ENCODE measurements at regions not wholly inside any gene's neighbourhood (a gene's known extent, or its start where the extent isn't known, plus 50 kb on each side); places are given as distances from the start of the nearest gene placed in this dataset.

- TF ChIP-seq CTCF (IDR thresholded peaks at IDR 0.05; ENCODE audit: insufficient read depth in 1 of 2, low read depth in 1 of 2, low read length in 1 of 2, severe bottlenecking in 1 of 2, unreplicated experiment in 1 of 2): no peak
Observed at GRCh38 chr19:30135797-30136196, 193.8 kb downstream of the URI1 start.

GRCh38 chr19:30136611-30137195 lies 194.7 kb downstream of the URI1 start:
- no peaks in the 10 kb centered on the region for H3K36me3 Mint-ChIP-seq (ENCODE audit: insufficient read depth, unreplicated experiment)
- DNase-seq: no peak
- Histone ChIP-seq H3K27me3 (replicated peaks; ENCODE audit: control insufficient read depth, insufficient read depth, low read length) (no peaks in the 10 kb centered on the region; the same call in 1 of the 2 replicates), H3K9me3 (no peaks in the 10 kb centered on the region), H3K36me3 (ENCODE audit: control insufficient read depth, insufficient read depth, low read length) (no peaks in the 10 kb centered on the region), H3K4me1 (no peaks in the 10 kb centered on the region), H3K4me3 (ENCODE audit: low read depth, low read length) (no peak overlapping the region)
- peaks cover 14% of the 10 kb centered on the region for H3K27me3 Mint-ChIP-seq (ENCODE audit: insufficient read depth, unreplicated experiment)
- no peak for TF ChIP-seq CTCF (IDR thresholded peaks at IDR 0.05; ENCODE audit: insufficient read depth in 1 of 2, low read depth in 1 of 2, low read length in 1 of 2, severe bottlenecking in 1 of 2, unreplicated experiment in 1 of 2)
- intact Hi-C loops (cut with micrococcal nuclease; ENCODE audit: unreplicated experiment): no loop called here
- H3K27ac Mint-ChIP-seq (ENCODE audit: unreplicated experiment): no peak overlapping the region
- H3K9me3 Mint-ChIP-seq (ENCODE audit: unreplicated experiment): no peaks in the 10 kb centered on the region
- POLR2A ChIA-PET: no interaction called here
- no peak overlapping the region for H3K4me3 Mint-ChIP-seq (ENCODE audit: unreplicated experiment)
- no TSS peak for BruUV-seq (replicated peaks)
- CTCF ChIA-PET: no interaction called here
- no peaks in the 10 kb centered on the region for H3K4me1 Mint-ChIP-seq (ENCODE audit: low read depth, unreplicated experiment)

More at GRCh38 chr19:30135797-30136196, 193.8 kb downstream of the URI1 start:
- no peak overlapping the region for H3K4me3 Mint-ChIP-seq (ENCODE audit: unreplicated experiment)
- intact Hi-C loops (cut with micrococcal nuclease; ENCODE audit: unreplicated experiment): no loop called here
- no TSS peak for BruUV-seq (replicated peaks)
- H3K27ac Mint-ChIP-seq (ENCODE audit: unreplicated experiment): no peak overlapping the region
- no peaks in the 10 kb centered on the region; the same call in 1 of the 2 replicates for H3K27me3 ChIP-seq (replicated peaks; ENCODE audit: control insufficient read depth, insufficient read depth, low read length)
- no peaks in the 10 kb centered on the region for H3K9me3 ChIP-seq
- H3K27me3 Mint-ChIP-seq (ENCODE audit: insufficient read depth, unreplicated experiment): peaks cover 14% of the 10 kb centered on the region
- H3K4me3 ChIP-seq (ENCODE audit: low read depth, low read length): no peak overlapping the region
- no peaks in the 10 kb centered on the region for H3K4me1 ChIP-seq
- no peaks in the 10 kb centered on the region for H3K4me1 Mint-ChIP-seq (ENCODE audit: low read depth, unreplicated experiment)
- ChIA-PET CTCF (no interaction called here), POLR2A (no interaction called here)
- H3K36me3 ChIP-seq (ENCODE audit: control insufficient read depth, insufficient read depth, low read length): no peaks in the 10 kb centered on the region
- no peak for DNase-seq
- H3K9me3 Mint-ChIP-seq (ENCODE audit: unreplicated experiment): no peaks in the 10 kb centered on the region
- no peaks in the 10 kb centered on the region for H3K36me3 Mint-ChIP-seq (ENCODE audit: insufficient read depth, unreplicated experiment)

GRCh38 chr19:30137747-30138146 lies 195.7 kb downstream of the URI1 start:
- TF ChIP-seq CTCF (IDR thresholded peaks at IDR 0.05; ENCODE audit: insufficient read depth in 1 of 2, low read depth in 1 of 2, low read length in 1 of 2, severe bottlenecking in 1 of 2, unreplicated experiment in 1 of 2): no peak
- Histone ChIP-seq H3K4me1 (no peaks in the 10 kb centered on the region), H3K27me3 (replicated peaks; ENCODE audit: control insufficient read depth, insufficient read depth, low read length) (no peaks in the 10 kb centered on the region; the same call in 1 of the 2 replicates), H3K9me3 (no peaks in the 10 kb centered on the region), H3K36me3 (ENCODE audit: control insufficient read depth, insufficient read depth, low read length) (no peaks in the 10 kb centered on the region), H3K4me3 (ENCODE audit: low read depth, low read length) (no peak overlapping the region)
- ChIA-PET CTCF (no interaction called here), POLR2A (no interaction called here)
- DNase-seq: no peak
- Mint-ChIP-seq H3K9me3 (ENCODE audit: unreplicated experiment) (no peaks in the 10 kb centered on the region), H3K4me1 (ENCODE audit: low read depth, unreplicated experiment) (no peaks in the 10 kb centered on the region), H3K27me3 (ENCODE audit: insufficient read depth, unreplicated experiment) (peaks cover 14% of the 10 kb centered on the region), H3K27ac (ENCODE audit: unreplicated experiment) (no peak overlapping the region), H3K4me3 (ENCODE audit: unreplicated experiment) (no peak overlapping the region), H3K36me3 (ENCODE audit: insufficient read depth, unreplicated experiment) (no peaks in the 10 kb centered on the region)
- intact Hi-C loops (cut with micrococcal nuclease; ENCODE audit: unreplicated experiment): no loop called here
- no TSS peak for BruUV-seq (replicated peaks)
